ENCODE measurements at regions not wholly inside any gene's neighbourhood (a gene's known extent, or its start where the extent isn't known, plus 50 kb on each side); places are given as distances from the start of the nearest gene placed in this dataset.
"Not testable (repeated sequence)": the region's sequence is repeated elsewhere in the genome, so short reads cannot be mapped to it uniquely, and the experiment has no call there.

GRCh38 chr20:19064788-19065187, 147.7 kb upstream of the SLC24A3 start:
- H4K20me1 ChIP-seq (replicated peaks in 1 of 2; ENCODE audit: control insufficient read depth in 1 of 2, insufficient read depth in 2 of 2, low read length in 2 of 2); CTCF ChIA-PET (ENCODE audit: partially characterized antibody); H3K18ac ChIP-seq (ENCODE audit: extremely low read depth, low read length); H2BK12ac ChIP-seq (ENCODE audit: low read depth, low read length); H3K23ac ChIP-seq (ENCODE audit: insufficient read length); H4K5ac ChIP-seq (ENCODE audit: insufficient read length, low read depth, low read length); H2AFZ ChIP-seq (ENCODE audit: low read length); H3K14ac ChIP-seq (ENCODE audit: insufficient read length); H2AK5ac ChIP-seq (ENCODE audit: low read depth, low read length); H3K4me3 ChIP-seq (ENCODE audit: extremely low read depth in 1 of 4, insufficient read depth in 2 of 4, low read depth in 3 of 4, low read length in 4 of 4); H4K8ac ChIP-seq (ENCODE audit: extremely low read depth, insufficient read depth, low read length); H3K27ac ChIP-seq (ENCODE audit: low read depth, low read length); H3K79me1 ChIP-seq (ENCODE audit: low read depth, low read length); H3K9ac ChIP-seq (replicated peaks in 1 of 4; ENCODE audit: extremely low read depth in 1 of 4, low read depth in 3 of 4, low read length in 3 of 4); H3K23me2 ChIP-seq (ENCODE audit: low read depth, low read length); POLR2A ChIA-PET (ENCODE audit: partially characterized antibody); H3K4me1 ChIP-seq (replicated peaks in 1 of 4; ENCODE audit: control insufficient read depth in 3 of 4, insufficient read depth in 4 of 4, low read length in 3 of 4); H4K91ac ChIP-seq (replicated peaks; ENCODE audit: insufficient read length, low read length); H2BK5ac ChIP-seq (ENCODE audit: low read depth, low read length); H2BK20ac ChIP-seq (ENCODE audit: low read length); H3K27me3 ChIP-seq (replicated peaks in 1 of 4; ENCODE audit: control insufficient read depth in 3 of 4, extremely low read depth in 1 of 4, insufficient read depth in 3 of 4, low read length in 3 of 4); H2BK15ac ChIP-seq (ENCODE audit: low read length); H3K36me3 ChIP-seq (ENCODE audit: control insufficient read depth in 2 of 4, insufficient read depth in 4 of 4, low read length in 3 of 4); H3K4me2 ChIP-seq (ENCODE audit: insufficient read depth in 1 of 2, low read depth in 2 of 2, low read length in 2 of 2); H3K79me2 ChIP-seq (ENCODE audit: control insufficient read depth in 1 of 2, insufficient read depth in 2 of 2, low read length in 2 of 2); H3K56ac ChIP-seq (replicated peaks; ENCODE audit: insufficient read length, low read depth, low read length); H3K4ac ChIP-seq (replicated peaks; ENCODE audit: insufficient read length, low read depth, low read length); H2BK120ac ChIP-seq (replicated peaks; ENCODE audit: low read depth, low read length); FAIRE-seq: not testable (repeated sequence)
- DNase-seq (ENCODE audit: low read depth in 1 of 2, low spot score in 2 of 2): peak in 1 of 2 experiments; percentile 43
- 94% methylated on average over 4 of the region's 4 CpGs; no CpG with 5 or more reads in 1 of the 2 experiments for WGBS, 2 experiments (ENCODE audit: extremely low coverage in 1 of 2, insufficient coverage in 1 of 2, insufficient read length in 1 of 2, insufficient replicate concordance in 2 of 2, low coverage in 1 of 2, low lambda C conversion rate in 2 of 2, missing lambda C conversion rate in 1 of 2)
- peaks cover 27 to 44% of the 10 kb centered on the region in 2 experiments for H3K9me3 ChIP-seq (ENCODE audit: insufficient read depth in 2 of 2, low read depth in 1 of 2, low read length in 1 of 2)

Data from H1 (cell line).